Mesenchymal stem cell (in vitro differentiated cells and primary cell): ENCODE measurements at regions not wholly inside any gene's neighbourhood (a gene's known extent, or its start where the extent isn't known, plus 50 kb on each side); places are given as distances from the start of the nearest gene placed in this dataset.

Experiments used
- DNase-seq: peaks from one replicate; pipeline ENCODE4 v3.0.0-alpha.2; 2013
- H2AFZ ChIP-seq: one replicate; pipeline ENCODE4 v1.6.1; 2013; ENCODE audit warnings: low read depth, mild to moderate bottlenecking, control low read depth, inconsistent platforms, low read length, moderate library complexity
- H2AK5ac ChIP-seq: 2 replicates; pipeline ENCODE4 v1.6.1; 2013; ENCODE audit warnings: low read length, moderate library complexity, mild to moderate bottlenecking, inconsistent platforms; ENCODE audit not compliant: severe bottlenecking
- H2BK120ac ChIP-seq: one replicate; pipeline ENCODE4 v1.6.1; 2013; ENCODE audit warnings: low read depth, mild to moderate bottlenecking, inconsistent platforms, low read length, moderate library complexity
- H2BK12ac ChIP-seq, 2 experiments: one replicate each; pipeline ENCODE4 v1.6.1; 2013; ENCODE audit warnings: inconsistent platforms in 2 of 2, low read length in 2 of 2, mild to moderate bottlenecking in 2 of 2, moderate library complexity in 2 of 2, control low read depth in 1 of 2
- H2BK15ac ChIP-seq: one replicate; pipeline ENCODE4 v1.6.1; 2013; ENCODE audit warnings: mild to moderate bottlenecking, low read depth, inconsistent platforms; ENCODE audit not compliant: poor library complexity, severe bottlenecking
- H2BK5ac ChIP-seq: 2 replicates; pipeline ENCODE4 v1.6.1; 2013; ENCODE audit warnings: low read depth, mild to moderate bottlenecking, low read length, control low read depth, inconsistent platforms; ENCODE audit not compliant: poor library complexity, severe bottlenecking
- H3K14ac ChIP-seq, 2 experiments: one replicate each; pipeline ENCODE4 v1.6.1; 2013; ENCODE audit warnings: inconsistent platforms in 2 of 2, low read length in 2 of 2, control low read depth in 1 of 2, mild to moderate bottlenecking in 1 of 2, moderate library complexity in 1 of 2
- H3K18ac ChIP-seq, 2 experiments: one replicate each; pipeline ENCODE4 v1.6.1; 2013; ENCODE audit warnings: inconsistent platforms in 2 of 2, low read length in 2 of 2, control low read depth in 1 of 2, low read depth in 1 of 2, mild to moderate bottlenecking in 1 of 2
- H3K23ac ChIP-seq, 2 experiments: one replicate each; pipeline ENCODE4 v1.6.1; 2013; ENCODE audit warnings: inconsistent platforms in 2 of 2, low read length in 2 of 2, mild to moderate bottlenecking in 2 of 2, moderate library complexity in 2 of 2, control low read depth in 1 of 2
- H3K27ac ChIP-seq: 2 replicates; pipeline ENCODE4 v1.5.1; 2013; ENCODE audit warnings: mild to moderate bottlenecking, moderate library complexity, low read length, control low read depth, inconsistent platforms; ENCODE audit not compliant: poor library complexity, severe bottlenecking
- H3K27me3 ChIP-seq, 2 experiments: 2 replicates each; pipeline versions ENCODE4 v1.6.1 to v1.7.0; 2013; ENCODE audit warnings: low read length in 2 of 2, mild to moderate bottlenecking in 2 of 2, moderate library complexity in 2 of 2, control low read depth in 1 of 2, inconsistent platforms in 1 of 2; ENCODE audit not compliant: control insufficient read depth in 1 of 2, insufficient read depth in 1 of 2
- H3K36me3 ChIP-seq, 2 experiments: 2 replicates each; pipeline versions ENCODE4 v1.6.1 to v1.7.0; 2013; ENCODE audit warnings: low read length in 2 of 2, control low read depth in 1 of 2, inconsistent platforms in 1 of 2, low read depth in 1 of 2, mild to moderate bottlenecking in 1 of 2; ENCODE audit not compliant: insufficient read depth in 2 of 2, control insufficient read depth in 1 of 2
- H3K4ac ChIP-seq, 2 experiments: one replicate each; pipeline ENCODE4 v1.6.1; 2013; ENCODE audit warnings: inconsistent platforms in 2 of 2, low read length in 2 of 2, mild to moderate bottlenecking in 2 of 2, moderate library complexity in 2 of 2, control low read depth in 1 of 2, low read depth in 1 of 2
- H3K4me1 ChIP-seq: 2 replicates; pipeline ENCODE4 v1.6.1; 2013; ENCODE audit warnings: low read depth, low read length, control low read depth; ENCODE audit not compliant: control insufficient read depth, insufficient read depth
- H3K4me2 ChIP-seq: 2 replicates; pipeline ENCODE4 v1.6.1; 2013; ENCODE audit warnings: low read length, mild to moderate bottlenecking, inconsistent platforms; ENCODE audit not compliant: poor library complexity, severe bottlenecking
- H3K4me3 ChIP-seq, 2 experiments: 2 replicates each; pipeline versions ENCODE4 v1.5.1 to v1.7.0; 2013; ENCODE audit warnings: low read length in 2 of 2, mild to moderate bottlenecking in 2 of 2, control low read depth in 1 of 2, low read depth in 1 of 2; ENCODE audit not compliant: insufficient read depth in 1 of 2
- H3K79me1 ChIP-seq: replicated peaks from 2 replicates; pipeline ENCODE4 v1.6.1; 2013; ENCODE audit warnings: mild to moderate bottlenecking, control low read depth, low read length, inconsistent platforms; ENCODE audit not compliant: poor library complexity, severe bottlenecking
- H3K9ac ChIP-seq: 2 replicates; pipeline ENCODE4 v1.7.0; 2013; ENCODE audit warnings: mild to moderate bottlenecking, low read length, moderate library complexity
- H3K9me3 ChIP-seq: 2 replicates; pipeline ENCODE4 v1.7.0; 2013; ENCODE audit warnings: mild to moderate bottlenecking, low read length; ENCODE audit not compliant: control insufficient read depth
- H4K8ac ChIP-seq: one replicate; pipeline ENCODE4 v1.6.1; 2013; ENCODE audit warnings: inconsistent platforms, mild to moderate bottlenecking, low read length, moderate library complexity
- H4K91ac ChIP-seq: one replicate; pipeline ENCODE4 v1.6.1; 2013; ENCODE audit warnings: mild to moderate bottlenecking, low read length, inconsistent platforms
- WGBS: methylation state at CpG from one replicate; pipeline ENCODE4 v1.1.7; 2013; ENCODE audit warnings: mixed read lengths; 5-methylcytosine and 5-hydroxymethylcytosine counted together

- H3K36me3 ChIP-seq, result no peaks in the 10 kb centered on the region
- peak overlapping the region; percentile 72 for H3K9ac ChIP-seq
- DNase-seq, result no peak
- no peaks in the 10 kb centered on the region for H3K4me1 ChIP-seq
- H3K4me3 ChIP-seq, result peak overlapping the region in 1 of 2 experiments; percentile 34
- no peak overlapping the region for H2BK12ac ChIP-seq
- H2AK5ac ChIP-seq, result no peak overlapping the region
- H3K27me3 ChIP-seq, result no peaks in the 10 kb centered on the region
- no peak overlapping the region for H3K14ac ChIP-seq
- H2BK120ac ChIP-seq, result no peak overlapping the region
- no peaks in the 10 kb centered on the region for H3K9me3 ChIP-seq
- no peak overlapping the region for H2AFZ ChIP-seq
- H3K23ac ChIP-seq, result no peak overlapping the region
- no peak overlapping the region for H3K4ac ChIP-seq
- H2BK15ac ChIP-seq, result no peak overlapping the region
- H3K18ac ChIP-seq, result no peak overlapping the region
- 81% methylated on average over 4 of the region's 5 CpGs for WGBS
- H3K27ac ChIP-seq, result no peak overlapping the region
- H4K8ac ChIP-seq, result no peak overlapping the region
- no peak overlapping the region for H4K91ac ChIP-seq
- H2BK5ac ChIP-seq, result no peak overlapping the region
- H3K79me1 ChIP-seq, result no peaks in the 10 kb centered on the region
- no peak overlapping the region for H3K4me2 ChIP-seq
These were observed 161.3 kb upstream of the FAR2 start for GRCh38 chr12:28987538-28988324.

GRCh38 chr12:28988325-28988704 lies 160.8 kb upstream of the FAR2 start:
- 61% methylated on average over 2 of the region's 2 CpGs for WGBS
- H3K4me3 ChIP-seq, result peak overlapping the region in 1 of 2 experiments; percentile 34
- H3K27me3 ChIP-seq, result no peaks in the 10 kb centered on the region
- H2BK120ac ChIP-seq, result no peak overlapping the region
- no peak overlapping the region for H3K4me2 ChIP-seq
- no peak overlapping the region for H4K91ac ChIP-seq
- H3K4ac ChIP-seq, result no peak overlapping the region
- H2BK15ac ChIP-seq, result no peak overlapping the region
- no peak for DNase-seq
- no peaks in the 10 kb centered on the region for H3K36me3 ChIP-seq
- no peaks in the 10 kb centered on the region for H3K79me1 ChIP-seq
- H3K4me1 ChIP-seq, result no peaks in the 10 kb centered on the region
- H3K9me3 ChIP-seq, result no peaks in the 10 kb centered on the region
- H2BK5ac ChIP-seq, result no peak overlapping the region
- no peak overlapping the region for H3K14ac ChIP-seq
- H4K8ac ChIP-seq, result no peak overlapping the region
- H3K18ac ChIP-seq, result no peak overlapping the region
- H3K27ac ChIP-seq, result no peak overlapping the region
- no peak overlapping the region for H2AK5ac ChIP-seq
- peak overlapping the region; percentile 72 for H3K9ac ChIP-seq
- H3K23ac ChIP-seq, result no peak overlapping the region
- H2AFZ ChIP-seq, result no peak overlapping the region
- no peak overlapping the region for H2BK12ac ChIP-seq

GRCh38 chr12:28991626-28992025 lies 157.5 kb upstream of the FAR2 start:
- H4K8ac ChIP-seq, result no peak overlapping the region
- H3K18ac ChIP-seq, result no peak overlapping the region
- 91% methylated on average over 2 of the region's 2 CpGs for WGBS
- no peak overlapping the region for H3K4me2 ChIP-seq
- H2AK5ac ChIP-seq, result no peak overlapping the region
- H2AFZ ChIP-seq, result no peak overlapping the region
- H2BK12ac ChIP-seq, result no peak overlapping the region
- no peak overlapping the region for H3K23ac ChIP-seq
- no peaks in the 10 kb centered on the region for H3K4me1 ChIP-seq
- H3K36me3 ChIP-seq, result no peaks in the 10 kb centered on the region
- H2BK5ac ChIP-seq, result no peak overlapping the region
- DNase-seq, result no peak
- no peak overlapping the region for H4K91ac ChIP-seq
- no peak overlapping the region for H3K9ac ChIP-seq
- no peak overlapping the region for H3K27ac ChIP-seq
- H3K79me1 ChIP-seq, result no peaks in the 10 kb centered on the region
- no peak overlapping the region for H3K4ac ChIP-seq
- H2BK15ac ChIP-seq, result no peak overlapping the region
- H3K14ac ChIP-seq, result no peak overlapping the region
- H3K9me3 ChIP-seq, result no peaks in the 10 kb centered on the region
- H2BK120ac ChIP-seq, result no peak overlapping the region
- H3K4me3 ChIP-seq, result no peak overlapping the region
- no peaks in the 10 kb centered on the region for H3K27me3 ChIP-seq

- Histone ChIP-seq H3K9me3 (peaks cover 3% of the 10 kb centered on the region), H2BK120ac (no peak overlapping the region), H3K4me3 (no peak overlapping the region), H3K4ac (no peak overlapping the region), H3K14ac (no peak overlapping the region), H2BK12ac (no peak overlapping the region), H3K18ac (no peak overlapping the region), H4K91ac (no peak overlapping the region), H4K8ac (no peak overlapping the region), H2AK5ac (no peak overlapping the region), H3K36me3 (no peaks in the 10 kb centered on the region), H2AFZ (no peak overlapping the region), H3K4me1 (no peaks in the 10 kb centered on the region), H2BK5ac (no peak overlapping the region), H3K27ac (no peak overlapping the region), H3K23ac (no peak overlapping the region), H3K79me1 (no peaks in the 10 kb centered on the region), H3K4me2 (no peak overlapping the region), H2BK15ac (no peak overlapping the region), H3K27me3 (no peaks in the 10 kb centered on the region), H3K9ac (no peak overlapping the region)
- no peak for DNase-seq
- WGBS, result 94% methylated on average over 4 of the region's 5 CpGs
These were observed 155.4 kb upstream of the FAR2 start for GRCh38 chr12:28993720-28994119.
